SU-DHL-6 (cell line): ENCODE measurements at regions not wholly inside any gene's neighbourhood (a gene's known extent, or its start where the extent isn't known, plus 50 kb on each side); places are given as distances from the start of the nearest gene placed in this dataset.

Experiments
- H2AFZ ChIP-seq: fragments of 200-600 bp; sonication (generic); 2 replicates; pipeline ENCODE4 v1.6.1; 2014; ENCODE audit warnings: low read depth, mild to moderate bottlenecking, moderate library complexity, mixed read lengths, antibody characterized with exemption, low read length; ENCODE audit not compliant: severe bottlenecking
- H3F3A ChIP-seq: fragments of 200-600 bp; shearing (Covaris generic); 2 replicates; pipeline ENCODE4 v1.6.0; 2016; ENCODE audit warnings: antibody characterized with exemption, mild to moderate bottlenecking; ENCODE audit not compliant: insufficient read depth
- H3K27ac ChIP-seq: fragments of 200-600 bp; sonication (generic); 2 replicates; pipeline ENCODE4 v1.5.1; 2016; ENCODE audit warnings: low read depth, mild to moderate bottlenecking, low read length, moderate library complexity, mixed read lengths
- H3K27me3 ChIP-seq: fragments of 200-600 bp; sonication (generic), shearing (Covaris generic); 2 replicates; pipeline ENCODE4 v1.6.0; 2014; ENCODE audit warnings: mild to moderate bottlenecking, low read length
- H3K36me3 ChIP-seq: fragments of 200-600 bp; sonication (generic); 2 replicates; pipeline ENCODE4 v1.6.1; 2014; ENCODE audit warnings: mild to moderate bottlenecking, low read length, mixed read lengths
- H3K4me2 ChIP-seq: fragments of 300-600, 200-600 bp; shearing (Covaris generic), sonication (generic); 2 replicates; pipeline ENCODE4 v1.6.0; 2014; ENCODE audit warnings: low read length, low read depth, mild to moderate bottlenecking; ENCODE audit not compliant: poor library complexity, severe bottlenecking
- H3K4me3 ChIP-seq: fragments of 200-600 bp; sonication (generic); 2 replicates; pipeline ENCODE4 v1.5.1; 2014; ENCODE audit warnings: antibody characterized with exemption, low read length, mild to moderate bottlenecking, mixed read lengths; ENCODE audit not compliant: insufficient read depth, poor library complexity, severe bottlenecking
- H3K79me2 ChIP-seq: fragments of 200-600 bp; sonication (generic); 2 replicates; pipeline ENCODE4 v1.6.1; 2014; ENCODE audit warnings: mild to moderate bottlenecking, low read length, moderate library complexity; ENCODE audit not compliant: insufficient read depth
- H3K9ac ChIP-seq: fragments of 200-600 bp; sonication (generic); 2 replicates; pipeline ENCODE4 v1.7.0; 2014; ENCODE audit warnings: mild to moderate bottlenecking, low read length
- H3K9me2 ChIP-seq: fragments of 200-600 bp; sonication (generic); replicated peaks from 2 replicates; pipeline ENCODE4 v1.6.1; 2014; ENCODE audit warnings: low read length; ENCODE audit not compliant: insufficient read depth
- H3K9me3 ChIP-seq: fragments of 200-600 bp; sonication (generic); 2 replicates; pipeline ENCODE4 v1.6.1; 2014; ENCODE audit warnings: low read length, mixed read lengths; ENCODE audit not compliant: insufficient read depth
- H4K20me1 ChIP-seq: fragments of 200-600 bp; sonication (generic); 2 replicates; pipeline ENCODE4 v1.6.1; 2014; ENCODE audit warnings: low read depth, mild to moderate bottlenecking, antibody characterized with exemption, low read length, moderate library complexity, mixed read lengths
- CTCF ChIP-seq: fragments of 200-600 bp; sonication (generic); IDR thresholded peaks from one replicate; pipeline ENCODE4 v1.5.1; 2017; ENCODE audit warnings: antibody characterized with exemption, mild to moderate bottlenecking, low read length, moderate library complexity; ENCODE audit not compliant: insufficient read depth, poor library complexity, severe bottlenecking
- EZH2phosphoT487 ChIP-seq: fragments of 200-600 bp; sonication (generic), shearing (Covaris generic); conservative IDR thresholded peaks from 2 replicates; pipeline ENCODE4 v1.6.1; 2018; ENCODE audit warnings: mild to moderate bottlenecking, antibody characterized with exemption, low read length, moderate library complexity, mixed read lengths

GRCh38 chr3:25145176-25145575, 282.9 kb upstream of the RARB start:
- H4K20me1 ChIP-seq, result no peaks in the 10 kb centered on the region
- no peaks in the 10 kb centered on the region for H3K27me3 ChIP-seq
- H2AFZ ChIP-seq, result no peak overlapping the region
- no peaks in the 10 kb centered on the region for H3K79me2 ChIP-seq
- H3K27ac ChIP-seq, result no peak overlapping the region
- no peak for TF ChIP-seq EZH2phosphoT487
- no peak for TF ChIP-seq CTCF
- no peak overlapping the region for H3K9ac ChIP-seq
- no peak overlapping the region for H3K4me2 ChIP-seq
- no peaks in the 10 kb centered on the region for H3K36me3 ChIP-seq
- H3F3A ChIP-seq, result no peaks in the 10 kb centered on the region
- H3K9me2 ChIP-seq, result no peaks in the 10 kb centered on the region; the same call in 1 of the 2 replicates
- no peak overlapping the region for H3K4me3 ChIP-seq
- no peaks in the 10 kb centered on the region for H3K9me3 ChIP-seq

- H4K20me1 ChIP-seq, result no peaks in the 10 kb centered on the region
- H3K9ac ChIP-seq, result no peak overlapping the region
- H2AFZ ChIP-seq, result no peak overlapping the region
- TF ChIP-seq CTCF (no peak), EZH2phosphoT487 (no peak)
- no peaks in the 10 kb centered on the region for H3F3A ChIP-seq
- no peaks in the 10 kb centered on the region for H3K79me2 ChIP-seq
- H3K27me3 ChIP-seq, result no peaks in the 10 kb centered on the region
- no peak overlapping the region for H3K4me3 ChIP-seq
- H3K36me3 ChIP-seq, result no peaks in the 10 kb centered on the region
- H3K27ac ChIP-seq, result no peak overlapping the region
- no peaks in the 10 kb centered on the region for H3K9me3 ChIP-seq
- no peaks in the 10 kb centered on the region for H3K9me2 ChIP-seq
- no peak overlapping the region for H3K4me2 ChIP-seq
Measured at GRCh38 chr3:25150199-25150598, 277.9 kb upstream of the RARB start.

DNA sequence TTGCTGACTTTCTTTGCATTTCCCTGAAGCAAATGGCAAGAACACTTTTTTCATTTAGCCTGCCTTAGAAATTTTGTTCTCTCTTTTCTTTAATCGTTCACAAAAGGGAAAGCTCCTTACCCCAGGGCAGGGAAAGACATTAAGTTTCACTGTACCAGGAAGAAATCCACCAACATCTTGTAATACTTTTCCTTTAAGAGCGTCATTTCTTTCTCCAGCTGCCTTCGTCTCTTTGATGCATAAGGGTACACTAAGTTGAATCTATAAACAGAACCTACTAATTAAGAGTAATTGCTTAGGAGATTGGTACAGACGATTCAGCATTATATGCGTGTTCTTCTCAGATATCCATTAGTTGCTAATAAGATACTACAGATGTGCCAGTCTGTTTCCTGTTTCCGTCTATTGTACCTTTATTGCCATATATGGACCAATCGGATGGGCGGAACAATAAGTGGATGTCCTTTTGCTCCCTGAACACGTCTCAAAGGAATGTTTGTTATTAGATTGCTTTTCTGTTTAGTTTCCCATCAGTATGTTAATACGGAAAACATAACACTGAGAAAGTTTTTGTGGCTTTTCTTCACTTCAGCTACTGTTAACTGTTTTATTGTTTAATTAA, 276.7 kb upstream of the RARB start:
- H3K9me2 ChIP-seq, result no peaks in the 10 kb centered on the region
- H3K79me2 ChIP-seq, result no peaks in the 10 kb centered on the region
- no peaks in the 10 kb centered on the region for H3K9me3 ChIP-seq
- no peaks in the 10 kb centered on the region for H3K36me3 ChIP-seq
- TF ChIP-seq CTCF (no peak), EZH2phosphoT487 (no peak)
- H3K9ac ChIP-seq, result no peak overlapping the region
- H2AFZ ChIP-seq, result no peak overlapping the region
- H3K4me3 ChIP-seq, result no peak overlapping the region
- H3K4me2 ChIP-seq, result no peak overlapping the region
- H3K27me3 ChIP-seq, result no peaks in the 10 kb centered on the region
- no peaks in the 10 kb centered on the region for H3F3A ChIP-seq
- H3K27ac ChIP-seq, result no peak overlapping the region
- no peaks in the 10 kb centered on the region for H4K20me1 ChIP-seq
